ENCODE measurements at regions not wholly inside any gene's neighbourhood (a gene's known extent, or its start where the extent isn't known, plus 50 kb on each side); places are given as distances from the start of the nearest gene placed in this dataset.

DNA sequence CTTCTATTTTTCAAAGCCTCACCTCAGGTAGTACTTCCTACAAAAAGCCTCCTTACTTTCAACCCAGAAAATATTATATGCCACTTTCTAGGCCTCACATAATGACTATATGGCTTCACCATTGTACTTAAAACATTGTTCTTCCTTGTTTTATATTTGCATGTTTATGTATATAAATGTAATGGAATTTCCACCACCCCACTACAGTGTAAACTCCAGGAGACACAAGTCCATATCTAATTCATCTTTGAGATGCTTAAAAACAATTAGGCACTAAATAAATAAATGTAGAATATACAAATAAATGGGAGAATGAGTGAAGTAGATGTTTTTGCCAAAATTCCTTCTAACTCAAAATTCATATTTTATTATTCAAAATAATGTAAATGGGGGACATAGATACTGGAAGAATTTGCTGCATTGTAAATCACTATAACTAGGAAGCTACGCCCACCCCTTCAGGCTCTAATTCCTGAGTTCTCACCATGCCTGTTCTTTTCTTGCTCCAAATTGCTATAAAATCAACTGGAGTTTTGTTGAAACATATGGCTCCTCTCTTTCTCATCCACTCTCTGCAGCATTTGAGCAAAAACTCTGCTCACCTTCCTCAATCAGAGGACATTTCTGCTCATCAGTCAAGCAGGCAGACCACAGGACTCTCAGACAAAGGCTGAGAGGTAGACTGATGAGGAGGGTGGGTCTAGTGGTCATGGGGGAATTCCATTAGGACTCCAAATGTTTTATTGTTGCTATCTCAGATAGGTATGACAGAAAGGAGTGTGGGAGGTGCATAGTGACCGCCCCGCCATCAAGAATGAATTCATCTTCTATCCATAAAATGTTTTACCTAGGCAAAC is 243.0 kb downstream of the HNMT start:
- H3K4me3 ChIP-seq (ENCODE audit: low read depth, low read length): no peak overlapping the region
- TF ChIP-seq, protein P1, sequence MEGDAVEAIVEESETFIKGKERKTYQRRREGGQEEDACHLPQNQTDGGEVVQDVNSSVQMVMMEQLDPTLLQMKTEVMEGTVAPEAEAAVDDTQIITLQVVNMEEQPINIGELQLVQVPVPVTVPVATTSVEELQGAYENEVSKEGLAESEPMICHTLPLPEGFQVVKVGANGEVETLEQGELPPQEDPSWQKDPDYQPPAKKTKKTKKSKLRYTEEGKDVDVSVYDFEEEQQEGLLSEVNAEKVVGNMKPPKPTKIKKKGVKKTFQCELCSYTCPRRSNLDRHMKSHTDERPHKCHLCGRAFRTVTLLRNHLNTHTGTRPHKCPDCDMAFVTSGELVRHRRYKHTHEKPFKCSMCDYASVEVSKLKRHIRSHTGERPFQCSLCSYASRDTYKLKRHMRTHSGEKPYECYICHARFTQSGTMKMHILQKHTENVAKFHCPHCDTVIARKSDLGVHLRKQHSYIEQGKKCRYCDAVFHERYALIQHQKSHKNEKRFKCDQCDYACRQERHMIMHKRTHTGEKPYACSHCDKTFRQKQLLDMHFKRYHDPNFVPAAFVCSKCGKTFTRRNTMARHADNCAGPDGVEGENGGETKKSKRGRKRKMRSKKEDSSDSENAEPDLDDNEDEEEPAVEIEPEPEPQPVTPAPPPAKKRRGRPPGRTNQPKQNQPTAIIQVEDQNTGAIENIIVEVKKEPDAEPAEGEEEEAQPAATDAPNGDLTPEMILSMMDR (IDR thresholded peaks at IDR 0.05; ENCODE audit: low read depth, low read length): no peak

DNA sequence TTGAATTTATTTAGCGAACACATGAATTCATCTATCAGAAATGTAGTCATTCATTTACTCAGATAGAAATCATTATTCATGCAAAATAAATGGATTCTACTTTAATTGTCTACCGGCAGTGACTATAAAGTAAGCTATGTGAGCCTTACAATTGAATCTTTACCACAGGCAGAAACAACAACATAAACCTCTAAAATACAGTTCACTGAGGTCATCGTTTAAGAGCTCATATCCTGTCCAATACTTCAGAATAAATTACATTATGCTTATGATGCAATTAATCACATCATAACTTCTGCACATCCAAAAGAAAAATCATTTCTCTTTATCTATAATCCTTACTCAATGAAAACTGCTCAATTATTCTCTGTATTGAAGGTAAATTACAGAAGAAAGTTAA is 244.7 kb downstream of the HNMT start:
- no peak overlapping the region for H3K4me3 ChIP-seq (ENCODE audit: low read depth, low read length)
- TF ChIP-seq, protein P1 (IDR thresholded peaks at IDR 0.05; ENCODE audit: low read depth, low read length): no peak

DNA sequence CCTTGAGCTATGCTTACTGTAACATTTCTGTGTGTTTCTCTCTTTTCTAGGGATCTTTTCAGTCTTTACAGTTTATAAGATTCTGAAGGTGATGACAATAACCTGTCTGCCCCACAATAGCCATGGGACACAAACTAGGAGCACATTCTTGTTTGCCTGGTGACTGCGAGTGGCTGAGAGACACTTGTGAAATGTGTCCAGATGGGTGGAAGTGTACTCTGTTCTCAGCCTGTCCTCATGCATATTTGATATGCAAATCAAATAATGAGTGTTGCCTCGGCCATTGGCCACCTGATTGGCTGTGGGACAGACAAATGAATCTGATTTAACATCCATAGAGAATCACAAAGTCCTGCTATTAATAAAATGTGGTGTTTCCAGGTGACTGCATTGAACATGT is 246.2 kb downstream of the HNMT start:
- H3K4me3 ChIP-seq (ENCODE audit: low read depth, low read length): no peak overlapping the region
- TF ChIP-seq, protein P1 (IDR thresholded peaks at IDR 0.05; ENCODE audit: low read depth, low read length): no peak

DNA sequence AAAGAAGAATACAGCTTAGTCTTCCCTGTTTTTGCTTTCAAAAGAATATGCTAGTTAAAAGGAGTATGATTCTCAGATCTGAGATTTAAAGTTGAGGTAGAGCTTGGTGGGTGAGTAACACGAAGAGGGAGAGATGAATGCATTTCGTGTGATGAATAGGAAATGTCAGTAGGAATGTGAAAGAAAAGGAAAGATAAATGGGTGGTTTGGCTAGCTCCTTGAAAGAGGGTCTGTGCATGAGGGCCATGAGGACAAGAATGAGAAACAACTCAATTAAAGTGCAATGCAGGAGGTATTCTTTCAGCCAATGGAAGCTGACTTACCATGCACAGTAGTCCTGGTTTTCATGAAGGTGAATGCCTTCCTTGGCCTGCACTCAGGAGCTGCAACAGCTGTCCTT is 248.2 kb downstream of the HNMT start:
- TF ChIP-seq, protein P1 (IDR thresholded peaks at IDR 0.05; ENCODE audit: low read depth, low read length): no peak
- H3K4me3 ChIP-seq (ENCODE audit: low read depth, low read length): no peak overlapping the region

DNA sequence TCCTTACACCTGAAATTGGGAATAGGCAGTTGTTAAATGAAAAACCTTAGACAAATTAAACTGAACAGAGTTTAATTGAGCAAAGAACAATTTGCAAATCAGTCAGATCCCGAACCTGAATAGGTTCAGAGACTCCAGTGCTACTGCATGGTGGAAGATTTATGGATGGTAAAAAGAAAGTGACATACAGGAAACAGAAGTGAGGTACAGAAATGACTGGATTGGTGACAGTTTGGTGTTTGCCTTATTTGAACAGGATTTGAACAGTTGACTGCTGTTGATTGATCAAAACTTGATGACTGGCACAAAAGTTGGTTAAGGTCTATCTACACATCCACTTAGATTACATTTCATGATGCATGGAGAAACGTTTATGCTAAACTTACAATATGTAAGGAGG is 248.8 kb downstream of the HNMT start:
- H3K4me3 ChIP-seq (ENCODE audit: low read depth, low read length): no peak overlapping the region
- TF ChIP-seq, protein P1 (IDR thresholded peaks at IDR 0.05; ENCODE audit: low read depth, low read length): no peak

DNA sequence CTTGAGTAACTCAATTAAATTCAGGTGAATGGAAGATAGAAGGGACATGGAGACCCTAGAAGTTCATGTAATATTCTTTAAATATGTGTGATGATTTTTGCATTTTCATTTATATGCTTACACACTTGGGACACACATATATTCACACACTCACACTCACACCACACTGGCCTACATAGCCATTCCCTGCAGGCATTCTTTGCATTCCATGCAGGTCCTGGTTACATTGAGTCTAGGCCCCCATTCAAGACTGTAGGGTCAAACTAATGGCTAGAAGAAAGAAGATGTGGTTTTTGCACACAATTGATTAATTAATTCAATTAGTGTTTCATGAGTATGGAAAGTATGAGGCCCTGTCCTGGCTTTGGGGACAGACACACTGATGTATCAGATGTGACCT is 249.4 kb downstream of the HNMT start:
- TF ChIP-seq, protein P1 (IDR thresholded peaks at IDR 0.05; ENCODE audit: low read depth, low read length): no peak
- no peak overlapping the region for H3K4me3 ChIP-seq (ENCODE audit: low read depth, low read length)

DNA sequence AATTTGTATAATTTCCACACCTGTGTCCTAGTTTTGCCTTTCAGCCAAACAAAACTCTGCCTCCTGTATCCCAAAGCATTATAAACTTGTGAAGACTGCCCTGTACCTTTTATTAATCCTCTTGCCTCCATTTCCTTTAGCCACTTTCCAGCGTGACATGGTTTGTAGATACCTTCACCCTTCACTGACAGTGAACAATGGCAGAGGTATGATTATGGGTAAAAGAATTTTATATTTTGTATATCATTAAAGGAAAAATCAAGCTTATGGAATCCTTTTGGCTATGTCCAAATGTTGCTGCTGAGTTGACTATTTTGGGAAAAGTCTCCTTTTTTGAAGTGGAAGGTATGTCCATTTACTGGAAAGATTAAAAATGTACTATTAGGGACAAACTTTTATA is 251.7 kb downstream of the HNMT start:
- TF ChIP-seq, protein P1 (IDR thresholded peaks at IDR 0.05; ENCODE audit: low read depth, low read length): no peak
- H3K4me3 ChIP-seq (ENCODE audit: low read depth, low read length): no peak overlapping the region
